Hepatocyte (in vitro differentiated cells): ENCODE measurements at regions not wholly inside any gene's neighbourhood (a gene's known extent, or its start where the extent isn't known, plus 50 kb on each side); places are given as distances from the start of the nearest gene placed in this dataset.
A peak's percentile ranks its signal among the peaks of the same experiment; 100 is the strongest.
"Not testable (repeated sequence)": the region's sequence is repeated elsewhere in the genome, so short reads cannot be mapped to it uniquely, and the experiment has no call there.

Experiments
- DNase-seq: peaks from one replicate; pipeline ENCODE4 v3.0.0-alpha.2; 2016; ENCODE audit warnings: low spot score
- H2AFZ ChIP-seq: fragments of 200-600 bp; sonication (generic); 2 replicates; pipeline ENCODE4 v1.6.0; 2016; ENCODE audit warnings: antibody characterized with exemption, mild to moderate bottlenecking
- H3K27ac ChIP-seq: fragments of 200-600 bp; sonication (generic); 2 replicates; pipeline ENCODE4 v1.5.1; 2016; ENCODE audit warnings: mild to moderate bottlenecking
- H3K27me3 ChIP-seq: fragments of 200-600 bp; sonication (generic); 2 replicates; pipeline ENCODE4 v1.6.1; 2016
- H3K36me3 ChIP-seq: fragments of 200-600 bp; sonication (generic); replicated peaks from 2 replicates; pipeline ENCODE4 v1.5.1; 2016; ENCODE audit warnings: low read depth; ENCODE audit not compliant: insufficient read depth
- H3K4me1 ChIP-seq: fragments of 200-600 bp; sonication (generic); 2 replicates; pipeline ENCODE4 v1.5.1; 2016; ENCODE audit warnings: mild to moderate bottlenecking, moderate library complexity; ENCODE audit not compliant: insufficient read depth
- H3K4me2 ChIP-seq: fragments of 200-600 bp; sonication (generic); 2 replicates; pipeline ENCODE4 v1.6.0; 2016
- H3K4me3 ChIP-seq: fragments of 200-600 bp; sonication (generic); 2 replicates; pipeline ENCODE4 v1.5.1; 2016; ENCODE audit warnings: mild to moderate bottlenecking
- H3K79me2 ChIP-seq: fragments of 200-600 bp; sonication (generic); 2 replicates; pipeline ENCODE4 v1.6.0; 2017; ENCODE audit warnings: mild to moderate bottlenecking
- H3K9me2 ChIP-seq: fragments of 200-600 bp; sonication (generic); replicated peaks from 2 replicates; pipeline ENCODE4 v1.6.0; 2017; ENCODE audit warnings: mild to moderate bottlenecking; ENCODE audit not compliant: insufficient read depth
- H3K9me3 ChIP-seq: fragments of 200-600 bp; sonication (generic); 2 replicates; pipeline ENCODE4 v1.5.1; 2016; ENCODE audit warnings: low read depth, mild to moderate bottlenecking
- H4K20me1 ChIP-seq: fragments of 200-600 bp; sonication (generic); 2 replicates; pipeline ENCODE4 v1.6.0; 2016; ENCODE audit warnings: mild to moderate bottlenecking; ENCODE audit not compliant: insufficient read depth, poor library complexity, severe bottlenecking
- EZH2 ChIP-seq: fragments of 200-600 bp; sonication (generic); IDR thresholded peaks from 2 replicates; pipeline ENCODE4 v1.6.1; 2016; ENCODE audit warnings: antibody characterized with exemption, mild to moderate bottlenecking, borderline replicate concordance
- EZH2phosphoT487 ChIP-seq: fragments of 200-600 bp; sonication (generic); IDR thresholded peaks from one replicate; pipeline ENCODE4 v1.6.1; 2018; ENCODE audit warnings: antibody characterized with exemption, mild to moderate bottlenecking, low read depth, moderate library complexity; ENCODE audit not compliant: unreplicated experiment, severe bottlenecking
- WGBS: methylation state at CpG from one replicate; pipeline ENCODE4 v1.1.6; 2016; ENCODE audit warnings: low lambda C conversion rate; ENCODE audit errors: missing lambda C conversion rate; 5-methylcytosine and 5-hydroxymethylcytosine counted together
- TF ChIP-seq, protein P1 (sequence below): fragments of 200-600 bp; sonication (generic); IDR thresholded peaks from 2 replicates; pipeline ENCODE4 v1.5.1; 2016; ENCODE audit warnings: antibody characterized with exemption, mild to moderate bottlenecking; ENCODE audit not compliant: poor library complexity

DNA sequence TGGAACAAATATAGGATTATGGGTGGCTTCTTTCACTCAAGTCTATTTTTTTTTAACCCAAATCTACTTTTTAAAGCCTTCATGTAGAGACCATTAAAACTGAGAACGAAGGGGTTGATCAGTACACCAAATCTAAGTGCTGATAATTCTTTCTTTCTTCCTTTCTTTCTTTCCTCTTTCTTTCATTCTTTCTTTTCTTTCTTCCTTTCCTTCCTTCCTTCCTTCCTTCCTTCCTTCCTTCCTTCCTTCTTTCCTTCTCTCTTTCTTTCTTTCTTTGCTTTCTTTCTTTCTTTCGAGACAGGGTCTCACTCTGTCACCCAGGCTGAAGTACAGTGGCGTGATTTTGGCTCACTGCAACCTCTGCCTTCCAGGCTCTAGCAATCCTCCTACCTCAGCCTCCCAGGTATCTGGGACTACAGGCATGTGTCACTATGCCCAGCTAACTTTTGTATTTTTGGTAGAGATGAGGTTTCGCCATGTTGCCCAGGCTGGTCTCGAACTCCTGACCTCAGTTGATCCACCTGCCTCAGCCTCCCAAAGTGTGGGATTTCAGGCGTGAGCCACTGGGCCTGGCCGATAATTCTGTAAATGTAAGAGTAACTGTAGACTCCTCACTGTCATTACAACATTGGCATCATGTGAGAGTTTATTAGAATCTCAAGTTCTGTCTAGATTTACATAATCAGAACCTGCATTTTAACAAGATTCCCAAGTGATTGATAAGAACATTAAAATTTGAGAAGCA lies 236.4 kb downstream of the TFEC start:
- Histone ChIP-seq H3K4me2 (no peak overlapping the region), H4K20me1 (no peaks in the 10 kb centered on the region), H3K36me3 (no peaks in the 10 kb centered on the region), H3K4me1 (no peaks in the 10 kb centered on the region), H3K9me3 (no peaks in the 10 kb centered on the region), H3K27ac (no peak overlapping the region), H3K27me3 (no peaks in the 10 kb centered on the region), H3K4me3 (no peak overlapping the region), H3K79me2 (no peaks in the 10 kb centered on the region), H2AFZ (no peak overlapping the region), H3K9me2 (no peaks in the 10 kb centered on the region)
- no peak for DNase-seq
- WGBS: 92% methylated on average over 7 of the region's 7 CpGs
- TF ChIP-seq EZH2phosphoT487 (no peak), EZH2 (no peak)
- TF ChIP-seq, protein P1, sequence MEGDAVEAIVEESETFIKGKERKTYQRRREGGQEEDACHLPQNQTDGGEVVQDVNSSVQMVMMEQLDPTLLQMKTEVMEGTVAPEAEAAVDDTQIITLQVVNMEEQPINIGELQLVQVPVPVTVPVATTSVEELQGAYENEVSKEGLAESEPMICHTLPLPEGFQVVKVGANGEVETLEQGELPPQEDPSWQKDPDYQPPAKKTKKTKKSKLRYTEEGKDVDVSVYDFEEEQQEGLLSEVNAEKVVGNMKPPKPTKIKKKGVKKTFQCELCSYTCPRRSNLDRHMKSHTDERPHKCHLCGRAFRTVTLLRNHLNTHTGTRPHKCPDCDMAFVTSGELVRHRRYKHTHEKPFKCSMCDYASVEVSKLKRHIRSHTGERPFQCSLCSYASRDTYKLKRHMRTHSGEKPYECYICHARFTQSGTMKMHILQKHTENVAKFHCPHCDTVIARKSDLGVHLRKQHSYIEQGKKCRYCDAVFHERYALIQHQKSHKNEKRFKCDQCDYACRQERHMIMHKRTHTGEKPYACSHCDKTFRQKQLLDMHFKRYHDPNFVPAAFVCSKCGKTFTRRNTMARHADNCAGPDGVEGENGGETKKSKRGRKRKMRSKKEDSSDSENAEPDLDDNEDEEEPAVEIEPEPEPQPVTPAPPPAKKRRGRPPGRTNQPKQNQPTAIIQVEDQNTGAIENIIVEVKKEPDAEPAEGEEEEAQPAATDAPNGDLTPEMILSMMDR: no peak

DNA sequence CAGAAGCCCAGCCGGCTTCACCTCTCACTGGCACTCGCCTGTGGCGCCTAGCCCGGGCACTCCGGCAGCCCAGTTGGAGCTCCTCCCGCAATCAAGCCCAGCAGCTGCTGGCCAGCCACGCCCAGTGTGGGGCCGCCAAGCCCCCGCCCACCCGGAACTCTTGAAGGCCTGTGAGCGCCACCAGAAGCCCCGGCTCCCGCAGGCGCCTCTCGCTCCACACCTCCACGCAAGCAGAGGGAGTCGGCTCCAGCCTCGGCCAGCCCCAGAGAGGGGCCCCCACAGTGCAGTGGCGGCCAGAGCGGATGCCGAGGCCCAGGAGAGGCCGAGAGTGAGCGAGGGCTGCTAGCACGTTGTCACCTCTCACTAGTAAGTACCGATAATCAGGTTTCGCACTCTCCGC lies 240.7 kb downstream of the TFEC start:
- no peaks in the 10 kb centered on the region for H3K9me3 ChIP-seq
- DNase-seq: no peak
- H3K36me3 ChIP-seq: no peaks in the 10 kb centered on the region
- WGBS: 96% methylated on average over 26 of the region's 27 CpGs
- no peaks in the 10 kb centered on the region for H3K4me1 ChIP-seq
- H3K27me3 ChIP-seq: no peaks in the 10 kb centered on the region
- H4K20me1 ChIP-seq: no peaks in the 10 kb centered on the region
- TF ChIP-seq EZH2 (no peak), EZH2phosphoT487 (no peak)
- TF ChIP-seq, protein P1: no peak
- H3K4me2 ChIP-seq: no peak overlapping the region
- H3K27ac ChIP-seq: no peak overlapping the region
- H3K79me2 ChIP-seq: no peaks in the 10 kb centered on the region
- no peak overlapping the region for H3K4me3 ChIP-seq
- H2AFZ ChIP-seq: no peak overlapping the region
- peaks cover 3% of the 10 kb centered on the region for H3K9me2 ChIP-seq

DNA sequence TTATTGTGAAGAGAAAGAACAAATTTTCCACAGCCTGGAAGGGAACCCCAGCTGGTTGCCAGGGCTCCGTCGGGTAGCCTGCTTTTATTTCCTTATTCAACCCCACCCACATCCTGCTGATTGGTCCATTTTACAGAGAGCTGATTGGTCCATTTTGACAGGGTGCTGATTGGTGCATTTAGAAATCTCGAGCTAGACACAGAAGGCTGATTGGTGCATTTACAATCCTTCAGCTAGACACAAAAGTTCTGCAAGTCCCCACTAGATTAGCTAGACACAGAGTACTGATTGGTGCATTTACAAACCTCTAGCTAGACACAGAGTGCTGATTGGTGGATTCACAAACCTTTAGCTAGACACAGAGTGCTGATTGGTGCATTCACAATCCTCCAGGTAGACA lies 241.1 kb downstream of the TFEC start:
- H2AFZ ChIP-seq, H4K20me1 ChIP-seq, H3K9me3 ChIP-seq, H3K79me2 ChIP-seq, H3K27me3 ChIP-seq, H3K4me1 ChIP-seq, H3K4me3 ChIP-seq, H3K36me3 ChIP-seq, DNase-seq, H3K9me2 ChIP-seq, H3K27ac ChIP-seq, H3K4me2 ChIP-seq: not testable (repeated sequence)
- WGBS: 86% methylated on average over 3 of the region's 3 CpGs

DNA sequence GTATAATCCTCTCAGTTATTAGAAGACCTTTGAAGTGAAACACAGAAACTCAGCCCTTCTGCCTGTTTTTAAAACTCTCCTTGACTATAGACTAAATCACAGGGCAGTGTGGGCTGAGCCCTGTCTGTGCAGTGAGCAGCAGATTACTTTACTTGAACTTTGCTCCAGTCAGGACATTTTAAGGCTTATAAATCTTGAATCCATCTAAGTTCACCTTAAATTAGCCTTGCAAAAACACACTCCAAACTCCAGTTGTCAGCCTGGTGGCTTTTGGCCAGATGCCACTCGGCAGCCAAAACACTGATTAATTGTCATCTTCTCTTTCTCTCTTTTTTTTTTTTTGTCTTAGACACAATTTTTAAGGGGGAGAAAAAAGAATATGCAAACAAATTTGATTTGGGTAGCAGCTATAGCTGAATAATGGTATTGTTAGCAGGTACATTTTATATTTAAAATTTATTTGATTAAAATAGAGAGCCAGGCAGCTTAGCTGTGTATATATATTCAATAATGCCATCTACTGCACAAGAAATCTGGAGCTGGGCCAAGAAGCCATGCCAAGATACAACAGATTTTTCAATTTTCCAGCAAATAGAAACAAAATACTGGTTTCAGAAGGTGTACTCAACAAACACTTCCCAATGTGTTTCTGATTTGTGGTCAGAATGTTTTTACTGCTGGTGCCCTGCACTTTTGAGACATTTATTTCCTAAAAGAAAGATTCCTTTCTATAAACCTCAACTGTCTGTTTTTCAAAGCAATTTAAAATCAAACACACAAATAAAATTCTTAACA lies 247.7 kb downstream of the TFEC start:
- H2AFZ ChIP-seq: no peak overlapping the region
- DNase-seq: peak; percentile 30
- WGBS: 16% methylated on average over 1 of the region's 1 CpG

More for the DNA sequence above, 247.7 kb downstream of the TFEC start:
- peaks cover 3% of the 10 kb centered on the region for H3K9me2 ChIP-seq
- H3K27ac ChIP-seq: no peak overlapping the region
- H4K20me1 ChIP-seq: no peaks in the 10 kb centered on the region
- H3K27me3 ChIP-seq: no peaks in the 10 kb centered on the region
- peaks cover 11% of the 10 kb centered on the region for H3K4me1 ChIP-seq
- TF ChIP-seq, protein P1: no peak
- no peak for TF ChIP-seq EZH2
- H3K4me3 ChIP-seq: no peak overlapping the region
- H3K79me2 ChIP-seq: no peaks in the 10 kb centered on the region
- H3K9me3 ChIP-seq: no peaks in the 10 kb centered on the region
- H3K36me3 ChIP-seq: no peaks in the 10 kb centered on the region
- peak overlapping the region; percentile 6 for H3K4me2 ChIP-seq
